Esophagus muscularis mucosa (tissue), 3 donors: ENCODE measurements at regions not wholly inside any gene's neighbourhood (a gene's known extent, or its start where the extent isn't known, plus 50 kb on each side); places are given as distances from the start of the nearest gene placed in this dataset.
"Not testable (repeated sequence)": the region's sequence is repeated elsewhere in the genome, so short reads cannot be mapped to it uniquely, and the experiment has no call there.

Experiments
- POLR2A ChIP-seq: fragments of 450-650 bp; IDR thresholded peaks from one replicate; pipeline ENCODE4 v1.6.1; 2017; ENCODE audit warnings: antibody characterized with exemption, moderate library complexity, mild to moderate bottlenecking, low read depth
- TF ChIP-seq, protein P1 (sequence below), 3 experiments: fragments of 200-600 bp in 2 of 3; fragments of 450-650 bp in 1 of 3; sonication (generic) in 2 of 3; IDR thresholded peaks; one replicate each; pipeline ENCODE4 v1.5.1; 2017 to 2019; ENCODE audit warnings: antibody characterized with exemption in 3 of 3, mild to moderate bottlenecking in 2 of 3, moderate library complexity in 1 of 3

DNA sequence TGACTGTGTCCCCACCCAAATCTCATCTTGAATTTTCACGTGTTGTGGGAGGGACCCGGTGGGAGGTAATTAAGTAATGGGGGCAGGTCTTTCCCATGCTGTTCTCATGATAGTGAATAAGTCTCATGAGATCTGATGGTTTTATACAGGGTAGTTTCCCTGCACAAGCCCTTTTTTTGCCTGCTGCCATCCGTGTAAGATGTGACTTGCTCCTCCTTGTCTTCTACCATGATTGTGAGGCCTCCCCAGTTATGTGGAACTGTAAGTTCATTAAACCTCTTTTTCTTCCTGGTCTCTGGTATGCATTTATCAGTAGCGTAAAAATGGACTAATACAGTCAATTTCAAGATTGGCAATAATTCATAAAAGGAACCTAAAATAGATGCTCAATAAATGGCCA lies 261.0 kb downstream of the ETV1 start:
- TF ChIP-seq, protein P1, sequence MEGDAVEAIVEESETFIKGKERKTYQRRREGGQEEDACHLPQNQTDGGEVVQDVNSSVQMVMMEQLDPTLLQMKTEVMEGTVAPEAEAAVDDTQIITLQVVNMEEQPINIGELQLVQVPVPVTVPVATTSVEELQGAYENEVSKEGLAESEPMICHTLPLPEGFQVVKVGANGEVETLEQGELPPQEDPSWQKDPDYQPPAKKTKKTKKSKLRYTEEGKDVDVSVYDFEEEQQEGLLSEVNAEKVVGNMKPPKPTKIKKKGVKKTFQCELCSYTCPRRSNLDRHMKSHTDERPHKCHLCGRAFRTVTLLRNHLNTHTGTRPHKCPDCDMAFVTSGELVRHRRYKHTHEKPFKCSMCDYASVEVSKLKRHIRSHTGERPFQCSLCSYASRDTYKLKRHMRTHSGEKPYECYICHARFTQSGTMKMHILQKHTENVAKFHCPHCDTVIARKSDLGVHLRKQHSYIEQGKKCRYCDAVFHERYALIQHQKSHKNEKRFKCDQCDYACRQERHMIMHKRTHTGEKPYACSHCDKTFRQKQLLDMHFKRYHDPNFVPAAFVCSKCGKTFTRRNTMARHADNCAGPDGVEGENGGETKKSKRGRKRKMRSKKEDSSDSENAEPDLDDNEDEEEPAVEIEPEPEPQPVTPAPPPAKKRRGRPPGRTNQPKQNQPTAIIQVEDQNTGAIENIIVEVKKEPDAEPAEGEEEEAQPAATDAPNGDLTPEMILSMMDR (IDR thresholded peaks at IDR 0.05): not testable (repeated sequence)
- TF ChIP-seq POLR2A: not testable (repeated sequence)
